ENCODE measurements at regions not wholly inside any gene's neighbourhood (a gene's known extent, or its start where the extent isn't known, plus 50 kb on each side); places are given as distances from the start of the nearest gene placed in this dataset.
"Not testable (repeated sequence)": the region's sequence is repeated elsewhere in the genome, so short reads cannot be mapped to it uniquely, and the experiment has no call there.

- H3K27ac ChIP-seq: no peak overlapping the region
- intact Hi-C loops (cut with DNase I): no loop called here
- H3K9me3 ChIP-seq: no peaks in the 10 kb centered on the region
- no peak overlapping the region for H3K4me3 ChIP-seq
- ATAC-seq (no peak), DNase-seq (no peak)
- H3K36me3 ChIP-seq: no peaks in the 10 kb centered on the region
- no peaks in the 10 kb centered on the region for H3K4me1 ChIP-seq
- no peaks in the 10 kb centered on the region for H3K27me3 ChIP-seq (ENCODE audit: low read depth)
- TF ChIP-seq CTCF (IDR thresholded peaks at IDR 0.05): no peak
Observed at GRCh38 chr5:57736716-57737115, 254.1 kb upstream of the ACTBL2 start.

GRCh38 chr5:57735279-57736153 is 252.9 kb upstream of the ACTBL2 start:
- H3K36me3 ChIP-seq; DNase-seq; H3K27me3 ChIP-seq (ENCODE audit: low read depth); intact Hi-C loops (cut with DNase I); H3K27ac ChIP-seq; H3K4me1 ChIP-seq; H3K4me3 ChIP-seq; H3K9me3 ChIP-seq: not testable (repeated sequence)
- peak in 1 of 2 donors; percentile 36 for ATAC-seq

GRCh38 chr5:57734296-57734695 is 251.7 kb upstream of the ACTBL2 start:
- ATAC-seq: no peak
- intact Hi-C loops (cut with DNase I): no loop called here

GRCh38 chr5:57727591-57727990 is 245.0 kb upstream of the ACTBL2 start:
- no peak overlapping the region for H3K4me3 ChIP-seq
- intact Hi-C loops (cut with DNase I): no loop called here
- H3K9me3 ChIP-seq: no peaks in the 10 kb centered on the region
- ATAC-seq: no peak
- no peaks in the 10 kb centered on the region for H3K36me3 ChIP-seq
- no peaks in the 10 kb centered on the region for H3K4me1 ChIP-seq
- no peak overlapping the region for H3K27ac ChIP-seq
- no peak for TF ChIP-seq CTCF (IDR thresholded peaks at IDR 0.05)
- no peak for DNase-seq
- no peaks in the 10 kb centered on the region for H3K27me3 ChIP-seq (ENCODE audit: low read depth)

More at GRCh38 chr5:57734296-57734695, 251.7 kb upstream of the ACTBL2 start:
- DNase-seq: no peak
- H3K9me3 ChIP-seq: no peaks in the 10 kb centered on the region
- H3K27ac ChIP-seq: no peak overlapping the region
- TF ChIP-seq CTCF (IDR thresholded peaks at IDR 0.05): no peak
- H3K4me1 ChIP-seq: no peaks in the 10 kb centered on the region
- no peaks in the 10 kb centered on the region for H3K36me3 ChIP-seq
- H3K4me3 ChIP-seq: no peak overlapping the region
- H3K27me3 ChIP-seq (ENCODE audit: low read depth): no peaks in the 10 kb centered on the region

- DNase-seq (no peak), ATAC-seq (no peak)
- no peak overlapping the region for H3K27ac ChIP-seq
- intact Hi-C loops (cut with DNase I): no loop called here
- H3K36me3 ChIP-seq: no peaks in the 10 kb centered on the region
- TF ChIP-seq CTCF (IDR thresholded peaks at IDR 0.05): no peak
- H3K27me3 ChIP-seq (ENCODE audit: low read depth): no peaks in the 10 kb centered on the region
- H3K4me1 ChIP-seq: no peaks in the 10 kb centered on the region
- H3K9me3 ChIP-seq: no peaks in the 10 kb centered on the region
- no peak overlapping the region for H3K4me3 ChIP-seq
Observed at GRCh38 chr5:57725658-57726504, 243.3 kb upstream of the ACTBL2 start.

GRCh38 chr5:57724836-57725235 is 242.2 kb upstream of the ACTBL2 start:
- ATAC-seq (no peak), DNase-seq (no peak)
- Histone ChIP-seq H3K27ac (no peak overlapping the region), H3K36me3 (no peaks in the 10 kb centered on the region), H3K9me3 (no peaks in the 10 kb centered on the region), H3K4me1 (no peaks in the 10 kb centered on the region), H3K27me3 (ENCODE audit: low read depth) (no peaks in the 10 kb centered on the region), H3K4me3 (no peak overlapping the region)
- intact Hi-C loops (cut with DNase I): no loop called here
- TF ChIP-seq CTCF (IDR thresholded peaks at IDR 0.05): no peak

All from lower lobe of right lung (tissue), 2 donors.